VCaP (cell line): ENCODE measurements at regions not wholly inside any gene's neighbourhood (a gene's known extent, or its start where the extent isn't known, plus 50 kb on each side); places are given as distances from the start of the nearest gene placed in this dataset.
"Not testable (repeated sequence)": the region's sequence is repeated elsewhere in the genome, so short reads cannot be mapped to it uniquely, and the experiment has no call there.

Experiments used
- H3K27ac ChIP-seq: fragments of 450-650 bp; 2 replicates; pipeline ENCODE4 v1.5.1; 2017
- CTCF ChIP-seq: fragments of 450-650 bp; conservative IDR thresholded peaks from 2 replicates; pipeline ENCODE4 v1.5.1; 2017; ENCODE audit warnings: mild to moderate bottlenecking, moderate library complexity

GRCh38 chr18:78480262-78481054 lies 499.2 kb upstream of the SALL3 start:
- no peak overlapping the region for H3K27ac ChIP-seq
- TF ChIP-seq CTCF = no peak

GRCh38 chr18:78482378-78482777 lies 497.2 kb upstream of the SALL3 start:
- TF ChIP-seq CTCF = no peak
- H3K27ac ChIP-seq = no peak overlapping the region

- TF ChIP-seq CTCF = no peak
- H3K27ac ChIP-seq = no peak overlapping the region
Observed at GRCh38 chr18:78487649-78488048, 492.0 kb upstream of the SALL3 start.

GRCh38 chr18:78492064-78492812 lies 487.4 kb upstream of the SALL3 start:
- no peak overlapping the region for H3K27ac ChIP-seq
- TF ChIP-seq CTCF = no peak

GRCh38 chr18:78492813-78493371 lies 486.7 kb upstream of the SALL3 start:
- TF ChIP-seq CTCF = no peak
- no peak overlapping the region for H3K27ac ChIP-seq

- not testable (repeated sequence) for H3K27ac ChIP-seq
Observed at GRCh38 chr18:78493490-78493889, 486.1 kb upstream of the SALL3 start.

GRCh38 chr18:78494204-78495085 lies 485.2 kb upstream of the SALL3 start:
- no peak overlapping the region for H3K27ac ChIP-seq
- no peak for TF ChIP-seq CTCF
